ENCODE measurements at regions not wholly inside any gene's neighbourhood (a gene's known extent, or its start where the extent isn't known, plus 50 kb on each side); places are given as distances from the start of the nearest gene placed in this dataset.

DNA sequence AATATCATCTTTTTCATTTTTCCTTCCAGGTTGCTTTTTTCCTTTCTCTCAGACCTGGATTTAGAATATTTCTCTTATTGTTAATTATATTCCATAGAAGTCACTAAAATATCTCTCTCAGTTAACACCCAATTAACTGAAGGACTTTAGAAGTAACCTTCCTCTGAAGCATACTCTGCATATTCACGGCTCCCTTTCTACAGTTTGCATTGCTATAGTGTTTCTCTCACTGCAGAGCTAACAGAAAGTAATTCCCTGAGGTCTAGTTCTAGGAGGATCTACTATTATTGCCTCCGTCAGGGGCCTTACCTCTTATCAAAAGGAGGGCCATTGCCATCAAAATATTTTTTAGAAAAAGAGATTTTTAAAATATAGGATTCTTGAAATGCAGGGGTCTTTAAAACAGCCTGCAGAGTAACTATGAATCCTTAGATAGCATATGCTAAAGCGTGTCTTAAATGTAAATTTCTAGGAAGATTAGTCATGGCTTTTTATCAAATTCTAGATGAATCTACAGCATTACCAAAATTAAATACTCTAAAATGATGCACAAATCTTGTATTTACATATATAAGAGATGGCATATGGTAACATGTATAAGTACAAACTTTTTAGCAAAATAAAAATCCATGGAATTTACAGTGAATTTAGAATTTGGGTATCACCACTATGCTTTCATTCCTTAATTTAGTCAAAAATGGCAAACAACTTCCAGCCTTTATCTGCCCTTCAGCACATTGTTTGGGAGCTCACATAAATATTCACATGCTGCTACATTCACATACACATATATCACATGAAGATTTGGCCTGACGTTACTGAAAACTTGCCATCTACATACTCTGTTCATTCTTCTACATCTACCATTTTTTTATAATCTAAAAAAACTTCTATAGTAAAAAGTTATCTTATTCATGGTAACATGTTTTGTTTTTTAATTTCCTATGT, 696.8 kb downstream of the OTOL1 start:
- Histone ChIP-seq H3K27ac (ENCODE audit: poor library complexity, severe bottlenecking) (no peak overlapping the region), H3K4me1 (ENCODE audit: insufficient read depth, poor library complexity, severe bottlenecking) (no peaks in the 10 kb centered on the region), H3K4me3 (ENCODE audit: severe bottlenecking) (no peak overlapping the region), H3K36me3 (ENCODE audit: low read depth) (no peaks in the 10 kb centered on the region), H3K27me3 (ENCODE audit: insufficient read depth, poor library complexity, severe bottlenecking) (no peaks in the 10 kb centered on the region), H3K9me3 (ENCODE audit: severe bottlenecking) (no peaks in the 10 kb centered on the region)
- DNase-seq (ENCODE audit: low spot score), result no peak
- no peak for ATAC-seq (ENCODE audit: low read depth)
- TF ChIP-seq, protein P1, sequence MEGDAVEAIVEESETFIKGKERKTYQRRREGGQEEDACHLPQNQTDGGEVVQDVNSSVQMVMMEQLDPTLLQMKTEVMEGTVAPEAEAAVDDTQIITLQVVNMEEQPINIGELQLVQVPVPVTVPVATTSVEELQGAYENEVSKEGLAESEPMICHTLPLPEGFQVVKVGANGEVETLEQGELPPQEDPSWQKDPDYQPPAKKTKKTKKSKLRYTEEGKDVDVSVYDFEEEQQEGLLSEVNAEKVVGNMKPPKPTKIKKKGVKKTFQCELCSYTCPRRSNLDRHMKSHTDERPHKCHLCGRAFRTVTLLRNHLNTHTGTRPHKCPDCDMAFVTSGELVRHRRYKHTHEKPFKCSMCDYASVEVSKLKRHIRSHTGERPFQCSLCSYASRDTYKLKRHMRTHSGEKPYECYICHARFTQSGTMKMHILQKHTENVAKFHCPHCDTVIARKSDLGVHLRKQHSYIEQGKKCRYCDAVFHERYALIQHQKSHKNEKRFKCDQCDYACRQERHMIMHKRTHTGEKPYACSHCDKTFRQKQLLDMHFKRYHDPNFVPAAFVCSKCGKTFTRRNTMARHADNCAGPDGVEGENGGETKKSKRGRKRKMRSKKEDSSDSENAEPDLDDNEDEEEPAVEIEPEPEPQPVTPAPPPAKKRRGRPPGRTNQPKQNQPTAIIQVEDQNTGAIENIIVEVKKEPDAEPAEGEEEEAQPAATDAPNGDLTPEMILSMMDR (IDR thresholded peaks at IDR 0.05; ENCODE audit: poor library complexity, severe bottlenecking), result no peak

GRCh38 chr3:162195147-162195546, 698.5 kb downstream of the OTOL1 start:
- H3K4me1 ChIP-seq (ENCODE audit: insufficient read depth, poor library complexity, severe bottlenecking), result no peaks in the 10 kb centered on the region
- DNase-seq (ENCODE audit: low spot score), result no peak
- no peak overlapping the region for H3K27ac ChIP-seq (ENCODE audit: poor library complexity, severe bottlenecking)
- H3K27me3 ChIP-seq (ENCODE audit: insufficient read depth, poor library complexity, severe bottlenecking), result no peaks in the 10 kb centered on the region
- H3K4me3 ChIP-seq (ENCODE audit: severe bottlenecking), result no peak overlapping the region
- TF ChIP-seq, protein P1 (IDR thresholded peaks at IDR 0.05; ENCODE audit: poor library complexity, severe bottlenecking), result no peak
- H3K36me3 ChIP-seq (ENCODE audit: low read depth), result no peaks in the 10 kb centered on the region
- ATAC-seq (ENCODE audit: low read depth), result no peak
- no peaks in the 10 kb centered on the region for H3K9me3 ChIP-seq (ENCODE audit: severe bottlenecking)

DNA sequence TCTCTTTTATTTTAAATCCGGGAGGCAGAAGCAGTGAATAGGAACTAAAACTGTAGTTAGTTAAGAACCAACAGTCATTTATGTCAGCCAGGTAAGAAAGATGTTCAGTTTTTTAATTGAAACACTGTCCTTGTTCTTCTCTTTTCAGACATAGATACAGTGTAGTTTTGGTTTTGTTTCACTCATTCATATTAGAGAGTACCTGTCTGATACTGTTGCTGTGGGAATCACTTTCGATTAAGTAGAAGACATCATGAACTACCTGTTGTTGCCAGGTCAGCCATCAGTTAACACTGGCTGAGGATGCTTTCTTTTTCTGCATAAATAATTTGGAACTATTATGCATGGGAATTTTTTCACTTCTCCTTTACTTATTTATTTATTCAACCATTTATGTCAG, 700.4 kb downstream of the OTOL1 start:
- Histone ChIP-seq H3K4me1 (ENCODE audit: insufficient read depth, poor library complexity, severe bottlenecking) (no peaks in the 10 kb centered on the region), H3K4me3 (ENCODE audit: severe bottlenecking) (no peak overlapping the region), H3K27me3 (ENCODE audit: insufficient read depth, poor library complexity, severe bottlenecking) (no peaks in the 10 kb centered on the region), H3K9me3 (ENCODE audit: severe bottlenecking) (no peaks in the 10 kb centered on the region), H3K36me3 (ENCODE audit: low read depth) (no peaks in the 10 kb centered on the region), H3K27ac (ENCODE audit: poor library complexity, severe bottlenecking) (no peak overlapping the region)
- TF ChIP-seq, protein P1 (IDR thresholded peaks at IDR 0.05; ENCODE audit: poor library complexity, severe bottlenecking), result no peak
- DNase-seq (ENCODE audit: low spot score), result no peak
- ATAC-seq (ENCODE audit: low read depth), result no peak

- Histone ChIP-seq H3K9me3 (ENCODE audit: severe bottlenecking) (no peaks in the 10 kb centered on the region), H3K27me3 (ENCODE audit: insufficient read depth, poor library complexity, severe bottlenecking) (no peaks in the 10 kb centered on the region), H3K4me1 (ENCODE audit: insufficient read depth, poor library complexity, severe bottlenecking) (no peaks in the 10 kb centered on the region), H3K36me3 (ENCODE audit: low read depth) (no peaks in the 10 kb centered on the region), H3K4me3 (ENCODE audit: severe bottlenecking) (no peak overlapping the region), H3K27ac (ENCODE audit: poor library complexity, severe bottlenecking) (no peak overlapping the region)
- DNase-seq (ENCODE audit: low spot score) (no peak), ATAC-seq (ENCODE audit: low read depth) (no peak)
- TF ChIP-seq, protein P1 (IDR thresholded peaks at IDR 0.05; ENCODE audit: poor library complexity, severe bottlenecking), result no peak
Measured at GRCh38 chr3:162200836-162201235, 704.2 kb downstream of the OTOL1 start.

DNA sequence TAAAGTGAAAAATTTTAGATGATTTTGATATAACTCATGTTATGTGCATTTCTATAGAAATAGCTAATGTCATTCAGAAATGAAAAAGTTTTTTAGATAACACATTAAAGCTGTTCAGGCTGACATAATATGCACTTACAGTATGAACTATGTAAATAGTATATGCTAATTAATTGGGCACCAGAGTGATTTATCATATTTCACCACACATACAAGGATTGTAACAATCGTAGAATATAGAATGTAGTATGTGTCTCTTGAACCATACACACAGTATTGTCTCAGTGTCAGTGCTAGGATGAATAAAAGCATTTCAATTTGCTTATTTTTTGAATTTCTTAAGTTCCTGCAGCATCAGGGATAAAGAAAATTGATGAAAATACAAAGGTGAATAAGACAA, 710.0 kb downstream of the OTOL1 start:
- TF ChIP-seq, protein P1 (IDR thresholded peaks at IDR 0.05; ENCODE audit: poor library complexity, severe bottlenecking), result no peak
- Histone ChIP-seq H3K4me1 (ENCODE audit: insufficient read depth, poor library complexity, severe bottlenecking) (no peaks in the 10 kb centered on the region), H3K4me3 (ENCODE audit: severe bottlenecking) (no peak overlapping the region), H3K27ac (ENCODE audit: poor library complexity, severe bottlenecking) (no peak overlapping the region), H3K36me3 (ENCODE audit: low read depth) (no peaks in the 10 kb centered on the region), H3K27me3 (ENCODE audit: insufficient read depth, poor library complexity, severe bottlenecking) (no peaks in the 10 kb centered on the region), H3K9me3 (ENCODE audit: severe bottlenecking) (no peaks in the 10 kb centered on the region)
- ATAC-seq (ENCODE audit: low read depth), result no peak
- no peak for DNase-seq (ENCODE audit: low spot score)

Measured in RWPE2 (cell line).